HEK293T (cell line): ENCODE measurements at regions not wholly inside any gene's neighbourhood (a gene's known extent, or its start where the extent isn't known, plus 50 kb on each side); places are given as distances from the start of the nearest gene placed in this dataset.

ENCODE experiments used
- CTCF ChIA-PET: fragments of 350-600 bp; formaldehyde crosslinking; extraction: SDS; loops from one replicate; lab custom pipeline; 2021; ENCODE audit warnings: antibody characterized with exemption, inconsistent platforms; lab: Yijun Ruan, JAX
- POLR2A ChIA-PET: fragments of 350-600 bp; formaldehyde crosslinking; extraction: SDS; loops from one replicate; lab custom pipeline; 2020; ENCODE audit warnings: antibody characterized with exemption, inconsistent platforms; lab: Yijun Ruan, JAX
- DNase-seq: peaks from one replicate; pipeline ENCODE4 v3.0.0; 2012; ENCODE audit warnings: mixed read lengths; ENCODE audit errors: extremely low spot score
- ARNT ChIP-seq: fragments of 450-650 bp; IDR thresholded peaks from 2 replicates; pipeline ENCODE4 v1.6.1; 2017; ENCODE audit warnings: mild to moderate bottlenecking
- BHLHE40 ChIP-seq: fragments of 450-650 bp; IDR thresholded peaks from 2 replicates; pipeline ENCODE4 v1.6.1; 2016; ENCODE audit warnings: mild to moderate bottlenecking, moderate library complexity, borderline replicate concordance
- CTBP1 ChIP-seq: fragments of 450-650 bp; IDR thresholded peaks from 2 replicates; pipeline ENCODE4 v1.6.1; 2016; ENCODE audit warnings: borderline replicate concordance
- ELF4 ChIP-seq: fragments of 450-650 bp; IDR thresholded peaks from 2 replicates; pipeline ENCODE4 v1.6.1; 2017; ENCODE audit warnings: antibody characterized with exemption
- FOXA1 ChIP-seq: fragments of 450-650 bp; IDR thresholded peaks from 2 replicates; pipeline ENCODE4 v1.6.1; 2016; ENCODE audit warnings: mild to moderate bottlenecking
- FOXK2 ChIP-seq: fragments of 450-650 bp; IDR thresholded peaks from 2 replicates; pipeline ENCODE4 v1.6.1; 2016; ENCODE audit warnings: mild to moderate bottlenecking
- FOXM1 ChIP-seq: fragments of 450-650 bp; IDR thresholded peaks from 2 replicates; pipeline ENCODE4 v1.6.1; 2017; ENCODE audit warnings: mild to moderate bottlenecking, borderline replicate concordance
- HDGF ChIP-seq: fragments of 450-650 bp; IDR thresholded peaks from 2 replicates; pipeline ENCODE4 v1.6.1; 2017; ENCODE audit warnings: antibody characterized with exemption, borderline replicate concordance
- L3MBTL2 ChIP-seq: fragments of 450-650 bp; conservative IDR thresholded peaks from 2 replicates; pipeline ENCODE4 v1.6.1; 2016; ENCODE audit warnings: mild to moderate bottlenecking
- LEF1 ChIP-seq: fragments of 450-650 bp; IDR thresholded peaks from 2 replicates; pipeline ENCODE4 v1.6.1; 2017; ENCODE audit warnings: mild to moderate bottlenecking, borderline replicate concordance
- NFRKB ChIP-seq: fragments of 450-650 bp; IDR thresholded peaks from 2 replicates; pipeline ENCODE4 v1.6.1; 2016; ENCODE audit warnings: mild to moderate bottlenecking, moderate library complexity
- PKNOX1 ChIP-seq: fragments of 450-650 bp; IDR thresholded peaks from 2 replicates; pipeline ENCODE4 v1.6.1; 2016
- SP1 ChIP-seq: fragments of 450-650 bp; IDR thresholded peaks from 2 replicates; pipeline ENCODE4 v1.6.1; 2017
- SUZ12 ChIP-seq: fragments of 450-650 bp; IDR thresholded peaks from 2 replicates; pipeline ENCODE4 v1.6.1; 2016; ENCODE audit warnings: mild to moderate bottlenecking
- TARDBP ChIP-seq: fragments of 450-650 bp; IDR thresholded peaks from 2 replicates; pipeline ENCODE4 v1.6.1; 2016
- ZNF384 ChIP-seq: fragments of 450-650 bp; IDR thresholded peaks from 2 replicates; pipeline ENCODE4 v1.6.1; 2016

- DNase-seq = no peak
- ChIA-PET POLR2A (no interaction called here), CTCF (no interaction called here)
- TF ChIP-seq SP1 = no peak
- TF ChIP-seq ZNF384 = no peak
- no peak for TF ChIP-seq BHLHE40
- no peak for TF ChIP-seq ELF4
These were observed 143.4 kb upstream of the ANO3 start for GRCh38 chr11:26188554-26188953.

DNA sequence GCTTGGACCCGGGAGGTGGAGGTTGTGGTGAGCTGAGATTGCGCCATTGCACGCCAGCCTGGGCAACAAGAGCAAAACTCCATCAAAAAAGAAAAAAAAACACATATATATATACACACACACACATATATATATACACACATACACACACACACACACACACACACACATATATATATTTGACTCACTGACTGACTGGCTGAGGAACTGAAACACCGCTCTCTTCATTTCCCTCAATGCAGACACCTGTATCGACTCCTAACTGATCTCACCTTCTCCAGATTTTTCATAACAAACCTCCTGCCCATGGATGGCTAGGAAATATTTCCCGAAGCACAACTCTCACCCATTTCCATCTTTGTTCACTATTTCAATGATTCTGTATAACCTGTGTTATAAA, 140.7 kb upstream of the ANO3 start:
- ChIA-PET POLR2A (no interaction called here), CTCF (interaction anchor here (0.6 kb wide), 1 partner anchor 152 kb away, joined by 3 read pairs; no protein-coding TSS in a partner anchor)
- no peak for DNase-seq
- no peak for TF ChIP-seq L3MBTL2
- TF ChIP-seq SP1 = no peak
- no peak for TF ChIP-seq ARNT
- TF ChIP-seq ZNF384 = no peak
- no peak for TF ChIP-seq HDGF
- TF ChIP-seq SUZ12 = no peak
- TF ChIP-seq FOXK2 = no peak
- TF ChIP-seq CTBP1 = no peak
- no peak for TF ChIP-seq ELF4

GRCh38 chr11:26193694-26194365, 138.1 kb upstream of the ANO3 start:
- DNase-seq = no peak
- POLR2A ChIA-PET = no interaction called here
- TF ChIP-seq FOXM1 (no peak), ELF4 (no peak), TARDBP (no peak), HDGF (no peak), SP1 (no peak), SUZ12 (no peak), L3MBTL2 (no peak), CTBP1 (no peak), BHLHE40 (no peak), FOXK2 (no peak), FOXA1 (no peak), ZNF384 (no peak), LEF1 (no peak), PKNOX1 (no peak), NFRKB (no peak), ARNT (no peak)
- CTCF ChIA-PET = no interaction called here

GRCh38 chr11:26194881-26195280, 137.0 kb upstream of the ANO3 start:
- ChIA-PET POLR2A (no interaction called here), CTCF (no interaction called here)
- no peak for DNase-seq
- TF ChIP-seq HDGF (no peak), SUZ12 (no peak), FOXM1 (no peak), ELF4 (no peak), TARDBP (no peak), L3MBTL2 (no peak), LEF1 (no peak), FOXK2 (no peak), BHLHE40 (no peak), ARNT (no peak), FOXA1 (no peak), PKNOX1 (no peak), NFRKB (no peak), SP1 (no peak), CTBP1 (no peak)

- no peak for DNase-seq
- ChIA-PET CTCF (no interaction called here), POLR2A (no interaction called here)
- TF ChIP-seq NFRKB (no peak), FOXK2 (no peak), LEF1 (no peak), FOXA1 (no peak), L3MBTL2 (no peak), HDGF (no peak), ELF4 (no peak), ZNF384 (no peak), SP1 (no peak)
These were observed 133.3 kb upstream of the ANO3 start for GRCh38 chr11:26198532-26199096.

GRCh38 chr11:26199331-26200095, 132.4 kb upstream of the ANO3 start:
- POLR2A ChIA-PET = no interaction called here
- TF ChIP-seq L3MBTL2 (no peak), ZNF384 (no peak), CTBP1 (no peak), LEF1 (no peak), SUZ12 (no peak), FOXK2 (no peak), HDGF (no peak), PKNOX1 (no peak), SP1 (no peak), ELF4 (no peak)
- CTCF ChIA-PET = no interaction called here
- DNase-seq = no peak
